ENCODE measurements at regions not wholly inside any gene's neighbourhood (a gene's known extent, or its start where the extent isn't known, plus 50 kb on each side); places are given as distances from the start of the nearest gene placed in this dataset.

- no peak for TF ChIP-seq CTCF (conservative IDR thresholded peaks at IDR 0.05 in 1 of 2, IDR thresholded peaks at IDR 0.05 in 1 of 2; ENCODE audit: low read depth in 1 of 2, low read length in 2 of 2)
- no peak for TF ChIP-seq EZH2 (IDR thresholded peaks at IDR 0.05; ENCODE audit: low read length, missing control alignments)
These were observed 374.8 kb upstream of the EPHA7 start for GRCh38 chr6:93794166-93794565.
